ENCODE measurements at regions not wholly inside any gene's neighbourhood (a gene's known extent, or its start where the extent isn't known, plus 50 kb on each side); places are given as distances from the start of the nearest gene placed in this dataset.

DNA sequence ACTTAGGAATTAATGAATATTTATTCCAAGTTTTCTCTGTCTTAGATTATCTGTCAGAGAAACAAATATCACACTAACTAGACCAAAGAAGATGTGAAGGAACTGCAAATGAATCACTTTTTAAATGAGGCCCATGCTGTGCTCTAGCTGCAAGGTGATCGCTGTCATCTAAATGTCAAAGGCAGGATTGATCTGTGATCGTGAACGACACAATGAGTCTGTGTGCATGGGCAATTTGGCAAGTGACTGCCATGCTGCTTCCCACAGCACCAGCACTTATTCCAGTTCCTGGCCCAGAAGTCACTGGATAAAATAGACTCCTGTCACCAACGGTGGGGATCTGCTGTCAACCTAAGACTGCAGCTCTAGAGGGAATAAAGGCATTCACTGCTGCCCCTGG lies 141.2 kb downstream of the TRIM36 start:
- TF ChIP-seq, protein P1, sequence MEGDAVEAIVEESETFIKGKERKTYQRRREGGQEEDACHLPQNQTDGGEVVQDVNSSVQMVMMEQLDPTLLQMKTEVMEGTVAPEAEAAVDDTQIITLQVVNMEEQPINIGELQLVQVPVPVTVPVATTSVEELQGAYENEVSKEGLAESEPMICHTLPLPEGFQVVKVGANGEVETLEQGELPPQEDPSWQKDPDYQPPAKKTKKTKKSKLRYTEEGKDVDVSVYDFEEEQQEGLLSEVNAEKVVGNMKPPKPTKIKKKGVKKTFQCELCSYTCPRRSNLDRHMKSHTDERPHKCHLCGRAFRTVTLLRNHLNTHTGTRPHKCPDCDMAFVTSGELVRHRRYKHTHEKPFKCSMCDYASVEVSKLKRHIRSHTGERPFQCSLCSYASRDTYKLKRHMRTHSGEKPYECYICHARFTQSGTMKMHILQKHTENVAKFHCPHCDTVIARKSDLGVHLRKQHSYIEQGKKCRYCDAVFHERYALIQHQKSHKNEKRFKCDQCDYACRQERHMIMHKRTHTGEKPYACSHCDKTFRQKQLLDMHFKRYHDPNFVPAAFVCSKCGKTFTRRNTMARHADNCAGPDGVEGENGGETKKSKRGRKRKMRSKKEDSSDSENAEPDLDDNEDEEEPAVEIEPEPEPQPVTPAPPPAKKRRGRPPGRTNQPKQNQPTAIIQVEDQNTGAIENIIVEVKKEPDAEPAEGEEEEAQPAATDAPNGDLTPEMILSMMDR (conservative IDR thresholded peaks at IDR 0.05; ENCODE audit: low read depth, low read length), result no peak
- TF ChIP-seq EZH2 (IDR thresholded peaks at IDR 0.05; ENCODE audit: borderline replicate concordance, low read depth, low read length, poor library complexity, severe bottlenecking), result no peak

Data from A673 (cell line).